ENCODE measurements at regions not wholly inside any gene's neighbourhood (a gene's known extent, or its start where the extent isn't known, plus 50 kb on each side); places are given as distances from the start of the nearest gene placed in this dataset.

GRCh38 chr2:155994315-155994714, 338.2 kb downstream of the NR4A2 start:
- H4K20me1 ChIP-seq (replicated peaks; ENCODE audit: insufficient read depth), result no peaks in the 10 kb centered on the region
- H3K27ac Mint-ChIP-seq, result no peak overlapping the region
- H3K79me2 ChIP-seq (replicated peaks; ENCODE audit: insufficient read depth), result no peaks in the 10 kb centered on the region
- no peak overlapping the region for H3K27ac ChIP-seq (ENCODE audit: low read depth)
- no peaks in the 10 kb centered on the region for H3K36me3 Mint-ChIP-seq (ENCODE audit: low read depth)
- H3K36me3 ChIP-seq (ENCODE audit: insufficient read depth), result no peaks in the 10 kb centered on the region
- no peak for ATAC-seq
- H3F3A ChIP-seq (replicated peaks; ENCODE audit: low read depth), result no peaks in the 10 kb centered on the region
- H3K9me2 ChIP-seq (ENCODE audit: insufficient read depth), result no peaks in the 10 kb centered on the region
- no peaks in the 10 kb centered on the region for H3K9me3 Mint-ChIP-seq
- TF ChIP-seq REST (IDR thresholded peaks at IDR 0.05; ENCODE audit: unreplicated experiment) (no peak), CREB1 (CRISPR knock-in tag; IDR thresholded peaks at IDR 0.05; ENCODE audit: low read depth) (no peak), JUNB (IDR thresholded peaks at IDR 0.05; ENCODE audit: unreplicated experiment) (no peak), ZNF114 (CRISPR knock-in tag; IDR thresholded peaks at IDR 0.05) (no peak)
- TF ChIP-seq, protein P1, sequence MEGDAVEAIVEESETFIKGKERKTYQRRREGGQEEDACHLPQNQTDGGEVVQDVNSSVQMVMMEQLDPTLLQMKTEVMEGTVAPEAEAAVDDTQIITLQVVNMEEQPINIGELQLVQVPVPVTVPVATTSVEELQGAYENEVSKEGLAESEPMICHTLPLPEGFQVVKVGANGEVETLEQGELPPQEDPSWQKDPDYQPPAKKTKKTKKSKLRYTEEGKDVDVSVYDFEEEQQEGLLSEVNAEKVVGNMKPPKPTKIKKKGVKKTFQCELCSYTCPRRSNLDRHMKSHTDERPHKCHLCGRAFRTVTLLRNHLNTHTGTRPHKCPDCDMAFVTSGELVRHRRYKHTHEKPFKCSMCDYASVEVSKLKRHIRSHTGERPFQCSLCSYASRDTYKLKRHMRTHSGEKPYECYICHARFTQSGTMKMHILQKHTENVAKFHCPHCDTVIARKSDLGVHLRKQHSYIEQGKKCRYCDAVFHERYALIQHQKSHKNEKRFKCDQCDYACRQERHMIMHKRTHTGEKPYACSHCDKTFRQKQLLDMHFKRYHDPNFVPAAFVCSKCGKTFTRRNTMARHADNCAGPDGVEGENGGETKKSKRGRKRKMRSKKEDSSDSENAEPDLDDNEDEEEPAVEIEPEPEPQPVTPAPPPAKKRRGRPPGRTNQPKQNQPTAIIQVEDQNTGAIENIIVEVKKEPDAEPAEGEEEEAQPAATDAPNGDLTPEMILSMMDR (conservative IDR thresholded peaks at IDR 0.05; ENCODE audit: low read depth in 2 of 2), result no peak
- no peaks in the 10 kb centered on the region for H3K4me1 ChIP-seq (ENCODE audit: insufficient read depth)
- no peak overlapping the region for H3K4me3 ChIP-seq
- no peak overlapping the region for H2AFZ ChIP-seq
- no peak overlapping the region for H3K4me2 ChIP-seq
- no peak for DNase-seq (ENCODE audit: low spot score)
- H3K4me3 Mint-ChIP-seq, result no peak overlapping the region
- H3K4me1 Mint-ChIP-seq, result no peaks in the 10 kb centered on the region
- no peaks in the 10 kb centered on the region for H3K27me3 ChIP-seq (ENCODE audit: insufficient read depth)
- H3K27me3 Mint-ChIP-seq (ENCODE audit: insufficient read depth, low read depth, poor library complexity), result no peaks in the 10 kb centered on the region

- Histone ChIP-seq H3K79me2 (replicated peaks; ENCODE audit: insufficient read depth) (no peaks in the 10 kb centered on the region), H2AFZ (no peak overlapping the region), H4K20me1 (replicated peaks; ENCODE audit: insufficient read depth) (no peaks in the 10 kb centered on the region), H3K27ac (ENCODE audit: low read depth) (no peak overlapping the region), H3K27me3 (ENCODE audit: insufficient read depth) (no peaks in the 10 kb centered on the region), H3K4me3 (no peak overlapping the region), H3K36me3 (ENCODE audit: insufficient read depth) (no peaks in the 10 kb centered on the region), H3K4me2 (0 out of 2 replicates have a peak overlapping the region, but pooled peaks have one; percentile 27), H3K4me1 (ENCODE audit: insufficient read depth) (peaks cover 9% of the 10 kb centered on the region), H3K9me2 (ENCODE audit: insufficient read depth) (no peaks in the 10 kb centered on the region), H3F3A (replicated peaks; ENCODE audit: low read depth) (no peaks in the 10 kb centered on the region)
- no peak overlapping the region for H3K4me3 Mint-ChIP-seq
- H3K4me1 Mint-ChIP-seq, result peaks cover 12% of the 10 kb centered on the region
- no peaks in the 10 kb centered on the region for H3K36me3 Mint-ChIP-seq (ENCODE audit: low read depth)
- DNase-seq (ENCODE audit: low spot score) (no peak), ATAC-seq (no peak)
- no peak overlapping the region for H3K27ac Mint-ChIP-seq
- no peaks in the 10 kb centered on the region for H3K27me3 Mint-ChIP-seq (ENCODE audit: insufficient read depth, low read depth, poor library complexity)
- no peaks in the 10 kb centered on the region for H3K9me3 Mint-ChIP-seq
- no peak for TF ChIP-seq CREB1 (CRISPR knock-in tag; IDR thresholded peaks at IDR 0.05; ENCODE audit: low read depth)
- no peak for TF ChIP-seq STAT1 (IDR thresholded peaks at IDR 0.05; ENCODE audit: unreplicated experiment)
- no peak for TF ChIP-seq ZNF462 (CRISPR knock-in tag; IDR thresholded peaks at IDR 0.05)
- TF ChIP-seq ZNF331 (CRISPR knock-in tag; IDR thresholded peaks at IDR 0.05; ENCODE audit: low read depth), result no peak
- no peak for TF ChIP-seq JUNB (IDR thresholded peaks at IDR 0.05; ENCODE audit: unreplicated experiment)
- no peak for TF ChIP-seq POLR2AphosphoS5 (IDR thresholded peaks at IDR 0.05; ENCODE audit: low read depth)
Observed at GRCh38 chr2:155983845-155984244, 348.7 kb downstream of the NR4A2 start.

Measured in GM23338 (cell line).